Ishikawa (cell line): ENCODE measurements at regions not wholly inside any gene's neighbourhood (a gene's known extent, or its start where the extent isn't known, plus 50 kb on each side); places are given as distances from the start of the nearest gene placed in this dataset.

ENCODE experiments used
- CEBPB ChIP-seq: IDR thresholded peaks from 2 replicates; pipeline ENCODE4 v1.6.1; 2012
- CREB1 ChIP-seq: IDR thresholded peaks from 2 replicates; pipeline ENCODE4 v1.6.1; 2012; ENCODE audit warnings: low read depth
- FOXM1 ChIP-seq: IDR thresholded peaks from 2 replicates; pipeline ENCODE4 v1.6.1; 2012; ENCODE audit warnings: low read depth, borderline replicate concordance
- NFIC ChIP-seq: IDR thresholded peaks from 2 replicates; pipeline ENCODE4 v1.6.1; 2012
- RAD21 ChIP-seq: IDR thresholded peaks from 2 replicates; pipeline ENCODE4 v1.6.1; 2012; ENCODE audit warnings: low read depth
- YY1 ChIP-seq: IDR thresholded peaks from 2 replicates; pipeline ENCODE4 v1.6.1; 2012; ENCODE audit warnings: low read depth
- TF ChIP-seq, protein P1 (sequence below): IDR thresholded peaks from 2 replicates; pipeline ENCODE4 v1.6.1; 2012

GRCh38 chr2:181340891-181341290 lies 116.3 kb upstream of the ITGA4 start:
- no peak for TF ChIP-seq CEBPB
- TF ChIP-seq FOXM1, result no peak
- no peak for TF ChIP-seq YY1
- no peak for TF ChIP-seq NFIC
- no peak for TF ChIP-seq RAD21
- TF ChIP-seq, protein P1, sequence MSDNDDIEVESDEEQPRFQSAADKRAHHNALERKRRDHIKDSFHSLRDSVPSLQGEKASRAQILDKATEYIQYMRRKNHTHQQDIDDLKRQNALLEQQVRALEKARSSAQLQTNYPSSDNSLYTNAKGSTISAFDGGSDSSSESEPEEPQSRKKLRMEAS, result no peak
- no peak for TF ChIP-seq CREB1
